ENCODE measurements at regions not wholly inside any gene's neighbourhood (a gene's known extent, or its start where the extent isn't known, plus 50 kb on each side); places are given as distances from the start of the nearest gene placed in this dataset.

- no peak for TF ChIP-seq SRF (IDR thresholded peaks at IDR 0.05; ENCODE audit: low read depth in 2 of 2, low read length in 2 of 2)
- no peak for TF ChIP-seq HSF1 (IDR thresholded peaks at IDR 0.05; ENCODE audit: low read depth, low read length)
- no peak for TF ChIP-seq POLR2AphosphoS5 (IDR thresholded peaks at IDR 0.05; ENCODE audit: low read length)
- no peak for TF ChIP-seq HDGF (IDR thresholded peaks at IDR 0.05)
- TF ChIP-seq ETV6 (conservative IDR thresholded peaks at IDR 0.05 in 1 of 2, IDR thresholded peaks at IDR 0.05 in 1 of 2; ENCODE audit: borderline replicate concordance in 1 of 2, low read depth in 1 of 2): no peak
- TF ChIP-seq SMC3 (IDR thresholded peaks at IDR 0.05; ENCODE audit: borderline replicate concordance, low read length): no peak
- TF ChIP-seq BACH1 (IDR thresholded peaks at IDR 0.05; ENCODE audit: borderline replicate concordance): no peak
Observed at GRCh38 chrX:28229217-28229616, 248.0 kb upstream of the DCAF8L1 start.

All from GM12878 (cell line).